Keratinocyte (primary cell): ENCODE measurements at regions not wholly inside any gene's neighbourhood (a gene's known extent, or its start where the extent isn't known, plus 50 kb on each side); places are given as distances from the start of the nearest gene placed in this dataset.

ENCODE experiments used
- CTCF ChIP-seq, 3 experiments: IDR thresholded peaks in 1 of 3; conservative IDR thresholded peaks in 1 of 3; optimal IDR thresholded peaks in 1 of 3; 2 replicates in 2 of 3; 3 replicates in 1 of 3; pipeline versions ENCODE3 to v1.5.1; 2011; ENCODE audit warnings: low read length in 3 of 3, mild to moderate bottlenecking in 3 of 3, moderate library complexity in 2 of 3, control low read depth in 1 of 3, inconsistent platforms in 1 of 3; ENCODE audit not compliant: insufficient read depth in 2 of 3; ENCODE audit errors: extremely low read depth in 1 of 3
- EZH2 ChIP-seq: IDR thresholded peaks from one replicate; pipeline ENCODE4 v1.6.1; 2012; ENCODE audit warnings: inconsistent platforms, mild to moderate bottlenecking, low read length, moderate library complexity

DNA sequence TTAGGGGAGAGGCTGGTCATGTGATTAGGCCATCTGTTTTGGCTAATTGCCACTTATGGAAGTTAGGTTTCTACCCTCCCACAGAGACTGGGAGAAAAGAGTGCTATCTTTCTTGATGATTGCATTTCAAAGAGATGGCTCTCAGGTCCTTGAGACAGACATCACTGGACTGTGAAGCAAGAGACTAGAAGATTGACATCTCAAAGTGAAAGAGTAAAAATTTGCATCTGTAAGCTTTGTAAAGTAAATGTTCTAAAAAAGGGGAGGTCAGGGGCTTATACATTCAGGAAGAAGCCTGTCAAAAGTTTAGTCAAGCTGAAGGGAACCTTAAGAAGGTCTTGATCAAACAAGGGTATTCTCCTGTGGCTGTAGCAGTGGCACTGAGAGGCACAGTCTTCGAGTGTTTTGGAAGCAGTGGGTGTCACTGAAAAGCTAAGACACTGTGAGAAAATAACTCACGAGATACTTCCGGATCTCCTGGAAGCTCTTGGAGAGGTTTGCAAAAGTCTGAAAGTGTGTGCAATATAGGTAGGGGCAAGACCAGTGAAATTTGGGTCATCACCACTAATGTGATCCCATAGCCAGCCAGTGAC is 342.1 kb downstream of the PHF14 start:
- TF ChIP-seq CTCF (optimal IDR thresholded peaks at IDR 0.05 in 1 of 3, IDR thresholded peaks at IDR 0.05 in 1 of 3, conservative IDR thresholded peaks at IDR 0.05 in 1 of 3; ENCODE audit: extremely low read depth in 1 of 3, insufficient read depth in 2 of 3, low read length in 3 of 3) (no peak), EZH2 (no peak)
